Loucy (cell line): ENCODE measurements at regions not wholly inside any gene's neighbourhood (a gene's known extent, or its start where the extent isn't known, plus 50 kb on each side); places are given as distances from the start of the nearest gene placed in this dataset.

Source experiments
- H2AFZ ChIP-seq: fragments of 200-600 bp; sonication (generic); 2 replicates; pipeline ENCODE4 v1.6.0; 2016; ENCODE audit warnings: antibody characterized with exemption, mild to moderate bottlenecking, low read length, moderate library complexity
- H3F3A ChIP-seq: fragments of 200-600 bp; 2 replicates; pipeline ENCODE4 v1.6.0; 2016; ENCODE audit warnings: antibody characterized with exemption, low read depth, mild to moderate bottlenecking
- H3K27me3 ChIP-seq: fragments of 200-600 bp; sonication (generic); 2 replicates; pipeline ENCODE4 v1.6.1; 2014; ENCODE audit warnings: low read length, mild to moderate bottlenecking; ENCODE audit not compliant: insufficient read depth, poor library complexity, severe bottlenecking
- H3K36me3 ChIP-seq: fragments of 200-600 bp; sonication (generic); 2 replicates; pipeline ENCODE4 v1.6.1; 2016; ENCODE audit warnings: low read length; ENCODE audit not compliant: insufficient read depth
- H3K4me1 ChIP-seq: fragments of 200-600 bp; sonication (generic); 2 replicates; pipeline ENCODE4 v1.5.1; 2014; ENCODE audit warnings: low read length, mild to moderate bottlenecking; ENCODE audit not compliant: insufficient read depth, poor library complexity, severe bottlenecking
- H3K4me2 ChIP-seq: fragments of 200-600 bp; sonication (generic); 2 replicates; pipeline ENCODE4 v1.6.0; 2014; ENCODE audit warnings: antibody characterized with exemption, low read length, low read depth, mild to moderate bottlenecking; ENCODE audit not compliant: poor library complexity, severe bottlenecking
- H3K4me3 ChIP-seq: fragments of 200-600 bp; sonication (generic); 2 replicates; pipeline ENCODE4 v1.5.1; 2014; ENCODE audit warnings: low read length, mild to moderate bottlenecking, mixed read lengths; ENCODE audit not compliant: poor library complexity, severe bottlenecking
- H3K79me2 ChIP-seq: fragments of 200-600 bp; sonication (generic); 2 replicates; pipeline ENCODE4 v1.6.1; 2014; ENCODE audit warnings: low read length; ENCODE audit not compliant: insufficient read depth
- H3K9ac ChIP-seq: fragments of 200-600 bp; sonication (generic); 2 replicates; pipeline ENCODE4 v1.6.0; 2014; ENCODE audit warnings: mild to moderate bottlenecking, low read depth, low read length, moderate library complexity; ENCODE audit not compliant: poor library complexity, severe bottlenecking
- H3K9me2 ChIP-seq: fragments of 200-600 bp; sonication (generic); replicated peaks from 2 replicates; pipeline ENCODE4 v1.6.1; 2016; ENCODE audit warnings: low read depth, low read length, mixed read lengths
- H3K9me3 ChIP-seq: fragments of 200-600 bp; sonication (generic); 2 replicates; pipeline ENCODE4 v1.6.1; 2014; ENCODE audit warnings: mild to moderate bottlenecking, antibody characterized with exemption, low read length, low read depth; ENCODE audit not compliant: insufficient read depth
- H4K20me1 ChIP-seq: fragments of 200-600 bp; sonication (generic); 2 replicates; pipeline ENCODE4 v1.6.0; 2014; ENCODE audit warnings: antibody characterized with exemption, low read length, mild to moderate bottlenecking; ENCODE audit not compliant: insufficient read depth, poor library complexity, severe bottlenecking
- CTCF ChIP-seq: fragments of 200-600 bp; sonication (generic); conservative IDR thresholded peaks from 2 replicates; pipeline ENCODE4 v1.5.1; 2014; ENCODE audit warnings: mild to moderate bottlenecking, antibody characterized with exemption, low read length
- EZH2phosphoT487 ChIP-seq: fragments of 200-600 bp; IDR thresholded peaks from 2 replicates; pipeline ENCODE4 v1.6.1; 2018; ENCODE audit warnings: antibody characterized with exemption, mild to moderate bottlenecking, moderate library complexity, borderline replicate concordance

- Histone ChIP-seq H2AFZ (no peak overlapping the region), H3K9me2 (no peaks in the 10 kb centered on the region), H4K20me1 (no peaks in the 10 kb centered on the region), H3F3A (no peaks in the 10 kb centered on the region), H3K4me1 (no peaks in the 10 kb centered on the region), H3K9ac (no peak overlapping the region), H3K27me3 (no peaks in the 10 kb centered on the region), H3K4me2 (no peak overlapping the region), H3K4me3 (no peak overlapping the region), H3K9me3 (no peaks in the 10 kb centered on the region), H3K36me3 (no peaks in the 10 kb centered on the region), H3K79me2 (no peaks in the 10 kb centered on the region)
- TF ChIP-seq CTCF (no peak), EZH2phosphoT487 (no peak)
Measured at GRCh38 chr4:63790377-63790776, 618.9 kb downstream of the TECRL start.

- H3K4me1 ChIP-seq, result no peaks in the 10 kb centered on the region
- no peak overlapping the region for H3K4me3 ChIP-seq
- H3K79me2 ChIP-seq, result no peaks in the 10 kb centered on the region
- H3K4me2 ChIP-seq, result no peak overlapping the region
- H3K9me2 ChIP-seq, result no peaks in the 10 kb centered on the region
- no peaks in the 10 kb centered on the region for H3F3A ChIP-seq
- no peak overlapping the region for H3K9ac ChIP-seq
- no peak overlapping the region for H2AFZ ChIP-seq
- no peaks in the 10 kb centered on the region for H3K9me3 ChIP-seq
- H4K20me1 ChIP-seq, result no peaks in the 10 kb centered on the region
- no peaks in the 10 kb centered on the region for H3K36me3 ChIP-seq
- no peak for TF ChIP-seq EZH2phosphoT487
- no peak for TF ChIP-seq CTCF
- no peaks in the 10 kb centered on the region for H3K27me3 ChIP-seq
Measured at GRCh38 chr4:63788271-63788670, 621.0 kb downstream of the TECRL start.

GRCh38 chr4:63787326-63787725 is 621.9 kb downstream of the TECRL start:
- no peak for TF ChIP-seq EZH2phosphoT487
- TF ChIP-seq CTCF, result no peak

More at GRCh38 chr4:63787326-63787725, 621.9 kb downstream of the TECRL start:
- Histone ChIP-seq H3K9ac (no peak overlapping the region), H4K20me1 (no peaks in the 10 kb centered on the region), H3K4me1 (no peaks in the 10 kb centered on the region), H3K27me3 (no peaks in the 10 kb centered on the region), H3K4me3 (no peak overlapping the region), H2AFZ (no peak overlapping the region), H3K9me2 (no peaks in the 10 kb centered on the region), H3K36me3 (no peaks in the 10 kb centered on the region), H3K4me2 (no peak overlapping the region), H3K79me2 (no peaks in the 10 kb centered on the region), H3K9me3 (no peaks in the 10 kb centered on the region), H3F3A (no peaks in the 10 kb centered on the region)
